ENCODE measurements at regions not wholly inside any gene's neighbourhood (a gene's known extent, or its start where the extent isn't known, plus 50 kb on each side); places are given as distances from the start of the nearest gene placed in this dataset.

DNA sequence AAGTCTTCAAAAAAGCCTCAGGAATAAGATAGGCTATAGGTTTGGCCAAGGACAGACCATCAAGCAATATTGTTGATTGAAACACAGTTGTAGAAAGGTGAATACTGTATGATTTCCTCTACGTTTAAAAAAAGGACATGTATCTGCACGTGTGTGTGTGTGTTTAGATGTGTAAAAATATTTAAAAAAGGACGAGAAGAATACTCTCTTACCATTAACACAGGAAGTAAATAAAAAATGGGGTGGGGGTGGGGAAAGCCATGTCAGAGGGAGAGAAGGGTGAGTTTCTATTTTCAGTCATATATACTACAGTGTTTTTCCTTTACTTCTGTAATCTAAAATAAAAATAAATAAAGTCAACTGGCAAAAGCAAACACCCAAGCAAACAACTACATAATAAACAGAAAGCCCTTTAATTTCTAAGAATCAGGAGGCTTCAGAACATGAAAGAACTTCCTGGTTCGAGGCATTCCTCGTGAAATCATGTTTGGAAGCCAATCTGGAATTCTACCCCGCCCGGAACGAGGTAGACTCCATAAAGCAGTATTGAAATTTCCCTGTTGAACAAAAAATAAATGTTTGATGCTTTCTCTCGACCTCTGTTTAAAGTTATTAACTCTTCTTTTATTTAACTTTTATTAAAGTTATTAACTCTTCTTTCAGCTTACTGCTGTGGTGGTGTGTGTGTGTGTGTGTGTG lies 158.1 kb upstream of the ZNF217 start:
- TF ChIP-seq POLR2AphosphoS5 (IDR thresholded peaks at IDR 0.05; ENCODE audit: low read depth, low read length) (no peak), POLR2A (IDR thresholded peaks at IDR 0.05; ENCODE audit: low read depth, low read length) (no peak), TAF1 (IDR thresholded peaks at IDR 0.05; ENCODE audit: low read depth, low read length) (no peak), SPI1 (IDR thresholded peaks at IDR 0.05; ENCODE audit: low read depth, low read length) (no peak), POU2F2 (IDR thresholded peaks at IDR 0.05; ENCODE audit: low read depth, low read length) (no peak)
